Sigmoid colon (tissue), 4 donors: ENCODE measurements at regions not wholly inside any gene's neighbourhood (a gene's known extent, or its start where the extent isn't known, plus 50 kb on each side); places are given as distances from the start of the nearest gene placed in this dataset.

Experiments
- POLR2A ChIP-seq, 2 donors: fragments of 450-650 bp; IDR thresholded peaks; one replicate each; pipeline ENCODE4 v1.6.1; 2016; ENCODE audit warnings: antibody characterized with exemption in 2 of 2, mild to moderate bottlenecking in 2 of 2, moderate library complexity in 2 of 2
- POLR2AphosphoS5 ChIP-seq, 4 donors: sonication (generic); formaldehyde crosslinking; IDR thresholded peaks; one replicate each; pipeline ENCODE4 v1.6.1; 2017; ENCODE audit warnings: antibody characterized with exemption in 4 of 4
- TF ChIP-seq, protein P1 (sequence below), 4 experiments: fragments of 450-650 bp in 3 of 4; fragments of 200-600 bp in 1 of 4; IDR thresholded peaks; one replicate each; pipeline ENCODE4 v1.5.1; 2016 to 2019; ENCODE audit warnings: antibody characterized with exemption in 4 of 4, mild to moderate bottlenecking in 3 of 4, moderate library complexity in 2 of 4

DNA sequence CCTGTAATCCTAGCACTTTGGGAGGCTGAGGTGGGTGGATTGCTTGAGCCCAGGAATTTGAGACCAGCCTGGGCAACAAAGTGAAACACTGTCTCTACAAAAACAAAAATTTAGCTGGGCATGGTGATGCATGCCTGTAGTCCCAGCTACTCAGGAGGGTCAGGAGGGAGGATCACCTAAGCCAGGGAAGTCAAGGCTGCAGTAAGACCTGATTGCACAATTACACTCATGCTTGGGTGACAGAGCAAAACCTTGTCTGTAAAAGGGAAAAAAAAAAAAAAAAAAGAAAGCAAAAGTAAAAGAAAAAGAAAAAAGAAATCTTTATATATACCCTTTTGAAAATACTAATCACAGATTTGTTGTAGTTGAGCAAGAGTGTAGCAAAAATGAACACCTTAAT is 801.0 kb upstream of the IGFBP7 start:
- TF ChIP-seq, protein P1, sequence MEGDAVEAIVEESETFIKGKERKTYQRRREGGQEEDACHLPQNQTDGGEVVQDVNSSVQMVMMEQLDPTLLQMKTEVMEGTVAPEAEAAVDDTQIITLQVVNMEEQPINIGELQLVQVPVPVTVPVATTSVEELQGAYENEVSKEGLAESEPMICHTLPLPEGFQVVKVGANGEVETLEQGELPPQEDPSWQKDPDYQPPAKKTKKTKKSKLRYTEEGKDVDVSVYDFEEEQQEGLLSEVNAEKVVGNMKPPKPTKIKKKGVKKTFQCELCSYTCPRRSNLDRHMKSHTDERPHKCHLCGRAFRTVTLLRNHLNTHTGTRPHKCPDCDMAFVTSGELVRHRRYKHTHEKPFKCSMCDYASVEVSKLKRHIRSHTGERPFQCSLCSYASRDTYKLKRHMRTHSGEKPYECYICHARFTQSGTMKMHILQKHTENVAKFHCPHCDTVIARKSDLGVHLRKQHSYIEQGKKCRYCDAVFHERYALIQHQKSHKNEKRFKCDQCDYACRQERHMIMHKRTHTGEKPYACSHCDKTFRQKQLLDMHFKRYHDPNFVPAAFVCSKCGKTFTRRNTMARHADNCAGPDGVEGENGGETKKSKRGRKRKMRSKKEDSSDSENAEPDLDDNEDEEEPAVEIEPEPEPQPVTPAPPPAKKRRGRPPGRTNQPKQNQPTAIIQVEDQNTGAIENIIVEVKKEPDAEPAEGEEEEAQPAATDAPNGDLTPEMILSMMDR (IDR thresholded peaks at IDR 0.05): no peak
- TF ChIP-seq POLR2AphosphoS5 (IDR thresholded peaks at IDR 0.05) (no peak), POLR2A (IDR thresholded peaks at IDR 0.05) (no peak)
